ENCODE measurements at regions not wholly inside any gene's neighbourhood (a gene's known extent, or its start where the extent isn't known, plus 50 kb on each side); places are given as distances from the start of the nearest gene placed in this dataset.

DNA sequence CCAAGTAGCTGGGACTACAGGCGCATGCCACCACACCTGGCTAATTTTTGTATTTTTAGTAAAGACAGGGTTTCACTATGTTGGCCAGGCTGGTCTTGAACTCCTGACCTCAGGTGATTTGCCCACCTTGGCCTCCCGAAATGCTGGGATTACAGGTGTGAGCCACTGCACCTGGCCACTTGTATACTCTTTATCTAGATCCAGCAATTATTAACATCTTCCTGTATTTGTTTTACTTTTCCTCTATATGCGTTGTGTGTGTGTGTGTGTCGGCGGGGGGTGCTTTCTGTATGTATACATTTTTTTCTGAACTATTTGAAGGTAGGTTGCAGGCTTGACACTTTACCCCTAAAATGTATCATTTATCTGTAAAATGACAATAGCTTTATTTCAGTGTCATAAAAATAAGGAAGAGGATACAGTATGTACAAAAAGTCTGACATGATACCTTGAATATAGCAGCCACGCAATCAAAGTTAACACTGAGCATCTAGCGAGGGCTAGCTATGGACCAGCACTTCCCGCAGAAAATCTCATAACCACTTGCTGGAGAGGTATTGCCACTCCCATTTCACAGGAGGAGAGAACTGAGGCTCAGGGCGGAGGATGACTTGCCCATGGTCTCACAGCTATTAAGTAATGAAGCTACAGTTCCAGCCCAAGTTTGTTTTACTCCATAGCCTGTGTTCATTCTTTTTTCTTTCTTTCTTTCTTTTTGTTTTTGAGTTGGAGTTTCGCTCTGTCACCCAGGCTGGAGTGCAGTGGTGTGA lies 251.3 kb downstream of the MYCN start:
- TF ChIP-seq, protein P1, sequence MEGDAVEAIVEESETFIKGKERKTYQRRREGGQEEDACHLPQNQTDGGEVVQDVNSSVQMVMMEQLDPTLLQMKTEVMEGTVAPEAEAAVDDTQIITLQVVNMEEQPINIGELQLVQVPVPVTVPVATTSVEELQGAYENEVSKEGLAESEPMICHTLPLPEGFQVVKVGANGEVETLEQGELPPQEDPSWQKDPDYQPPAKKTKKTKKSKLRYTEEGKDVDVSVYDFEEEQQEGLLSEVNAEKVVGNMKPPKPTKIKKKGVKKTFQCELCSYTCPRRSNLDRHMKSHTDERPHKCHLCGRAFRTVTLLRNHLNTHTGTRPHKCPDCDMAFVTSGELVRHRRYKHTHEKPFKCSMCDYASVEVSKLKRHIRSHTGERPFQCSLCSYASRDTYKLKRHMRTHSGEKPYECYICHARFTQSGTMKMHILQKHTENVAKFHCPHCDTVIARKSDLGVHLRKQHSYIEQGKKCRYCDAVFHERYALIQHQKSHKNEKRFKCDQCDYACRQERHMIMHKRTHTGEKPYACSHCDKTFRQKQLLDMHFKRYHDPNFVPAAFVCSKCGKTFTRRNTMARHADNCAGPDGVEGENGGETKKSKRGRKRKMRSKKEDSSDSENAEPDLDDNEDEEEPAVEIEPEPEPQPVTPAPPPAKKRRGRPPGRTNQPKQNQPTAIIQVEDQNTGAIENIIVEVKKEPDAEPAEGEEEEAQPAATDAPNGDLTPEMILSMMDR (conservative IDR thresholded peaks at IDR 0.05; ENCODE audit: control insufficient read depth, insufficient read depth, low read depth, low read length) = no peak
- no peak overlapping the region for H3K4me3 ChIP-seq (ENCODE audit: control insufficient read depth, low read depth, low read length)
- DNase-seq (ENCODE audit: low read depth) = no peak

DNA sequence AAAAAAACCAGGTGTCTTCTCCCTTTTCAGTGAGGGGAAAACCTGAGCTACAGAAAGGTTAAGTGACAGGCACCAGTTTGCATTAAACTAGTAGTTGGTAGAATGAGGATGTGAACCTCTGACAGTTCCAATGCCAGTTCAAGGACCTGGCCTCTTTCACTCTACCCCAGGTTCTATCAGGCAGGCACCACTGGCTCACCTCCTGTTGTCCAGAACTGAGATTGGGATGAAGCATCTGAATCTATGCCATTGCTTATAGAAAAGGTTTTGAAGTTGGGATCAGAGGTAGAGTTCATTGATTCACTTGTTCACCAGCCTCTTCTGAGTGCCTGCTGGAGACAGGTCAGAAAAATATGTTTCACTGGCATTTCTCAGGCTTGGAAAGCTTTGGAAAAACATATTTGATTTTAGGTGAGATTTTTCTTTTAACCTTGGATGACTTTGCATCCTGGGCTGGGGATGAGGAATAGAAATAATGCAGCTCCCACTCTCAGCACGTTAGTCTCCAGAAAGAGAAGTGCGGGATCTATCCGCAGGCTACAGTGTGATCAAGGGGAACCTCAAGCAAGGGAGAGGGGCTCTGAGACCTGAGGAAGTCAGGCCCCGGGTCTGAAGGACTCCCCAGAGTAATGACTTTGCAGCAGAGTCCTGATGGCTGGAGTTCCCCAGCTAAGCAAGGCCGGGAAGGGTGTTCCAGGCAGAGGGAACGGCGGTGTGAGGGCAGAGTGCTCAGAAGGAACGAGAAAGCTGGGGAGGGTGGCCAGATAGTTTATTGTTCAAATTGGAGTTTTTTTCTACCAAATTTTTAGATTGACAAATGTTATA lies 250.3 kb downstream of the MYCN start:
- no peak overlapping the region for H3K4me3 ChIP-seq (ENCODE audit: control insufficient read depth, low read depth, low read length)
- TF ChIP-seq, protein P1 (conservative IDR thresholded peaks at IDR 0.05; ENCODE audit: control insufficient read depth, insufficient read depth, low read depth, low read length) = no peak
- no peak for DNase-seq (ENCODE audit: low read depth)

DNA sequence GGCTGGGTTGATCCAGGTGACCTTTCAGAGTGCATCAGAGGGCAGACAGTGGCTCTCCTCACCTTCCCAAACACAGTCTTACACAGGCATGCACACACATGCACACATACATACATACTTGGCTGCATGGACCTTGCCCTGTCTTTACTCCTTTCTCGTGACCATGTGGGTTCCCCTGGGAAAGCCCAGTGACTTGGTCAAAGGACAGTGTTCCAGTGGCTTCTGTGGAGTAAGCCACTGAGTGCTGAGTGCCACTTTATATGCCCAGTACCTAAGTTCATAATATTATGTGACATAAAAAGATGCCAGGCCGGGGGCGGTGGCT lies 249.4 kb downstream of the MYCN start:
- no peak for DNase-seq (ENCODE audit: low read depth)
- H3K4me3 ChIP-seq (ENCODE audit: control insufficient read depth, low read depth, low read length) = no peak overlapping the region
- TF ChIP-seq, protein P1 (conservative IDR thresholded peaks at IDR 0.05; ENCODE audit: control insufficient read depth, insufficient read depth, low read depth, low read length) = no peak

DNA sequence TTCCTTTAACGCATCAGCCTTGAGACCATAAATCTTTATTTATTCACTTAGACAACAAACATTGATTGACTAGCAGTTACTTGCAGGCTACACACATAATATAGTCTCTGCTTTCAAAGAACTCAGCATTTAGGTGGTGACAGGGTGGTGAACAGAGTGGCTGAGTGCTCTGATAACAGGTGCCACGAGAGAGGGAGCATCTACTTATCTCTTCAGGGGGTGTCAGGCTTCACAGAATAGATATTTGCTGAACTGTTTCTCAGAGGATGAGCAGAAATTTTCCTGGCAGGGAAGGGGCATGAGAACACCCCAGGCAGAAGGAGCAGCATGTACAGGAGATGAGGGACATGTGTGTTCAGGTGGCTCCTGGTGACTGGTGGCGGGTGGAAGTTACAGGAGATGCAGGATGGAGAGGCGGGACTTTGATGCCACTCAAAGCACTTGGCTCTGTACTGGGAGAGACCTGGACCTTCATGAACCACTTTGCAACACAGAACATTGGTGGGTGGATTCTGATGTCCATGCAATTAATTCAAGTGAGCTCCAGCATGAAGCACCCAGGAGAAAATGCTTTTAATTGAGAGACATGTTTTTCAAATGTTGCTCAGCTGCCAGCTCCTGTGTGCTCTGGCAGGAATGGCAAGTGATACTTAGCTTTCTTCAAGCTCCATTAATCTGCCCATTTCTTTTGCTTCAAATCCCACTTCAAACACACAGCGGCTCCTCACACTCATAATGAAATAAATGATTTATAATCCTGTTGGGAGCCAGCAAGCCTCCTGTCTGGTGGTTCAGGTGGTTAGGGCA lies 248.9 kb downstream of the MYCN start:
- TF ChIP-seq, protein P1 (conservative IDR thresholded peaks at IDR 0.05; ENCODE audit: control insufficient read depth, insufficient read depth, low read depth, low read length) = no peak
- H3K4me3 ChIP-seq (ENCODE audit: control insufficient read depth, low read depth, low read length) = no peak overlapping the region
- no peak for DNase-seq (ENCODE audit: low read depth)

DNA sequence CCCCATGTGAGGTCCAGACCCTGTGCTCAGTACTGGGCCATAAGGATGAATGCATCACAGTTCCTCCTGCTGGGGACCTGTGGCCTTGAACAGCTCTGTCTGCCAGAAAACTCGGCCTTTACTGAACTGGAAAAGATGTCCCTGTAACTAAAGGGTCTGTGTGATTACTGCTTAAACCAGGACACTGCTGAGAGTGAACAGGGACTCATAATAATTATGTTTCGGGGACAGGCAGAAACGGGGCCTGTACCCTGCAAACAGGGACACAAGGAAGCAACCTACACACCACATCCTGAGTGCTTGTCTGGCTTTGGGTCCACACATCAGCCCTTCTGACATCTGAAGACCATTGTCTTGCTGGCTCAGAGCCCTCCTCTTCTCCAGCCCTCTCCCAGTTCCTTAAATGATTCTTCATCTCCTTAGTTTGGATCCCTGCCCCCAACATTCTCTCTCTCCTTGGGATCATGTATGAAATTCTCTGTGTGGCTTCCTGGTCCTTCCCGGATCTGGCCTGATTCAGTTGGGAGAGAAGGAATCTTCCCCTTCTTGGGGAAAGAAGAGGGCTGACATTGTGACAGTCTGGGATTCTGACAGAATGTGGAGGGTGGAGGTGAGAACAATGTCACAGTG lies 248.0 kb downstream of the MYCN start:
- TF ChIP-seq, protein P1 (conservative IDR thresholded peaks at IDR 0.05; ENCODE audit: control insufficient read depth, insufficient read depth, low read depth, low read length) = no peak
- no peak for DNase-seq (ENCODE audit: low read depth)
- no peak overlapping the region for H3K4me3 ChIP-seq (ENCODE audit: control insufficient read depth, low read depth, low read length)

DNA sequence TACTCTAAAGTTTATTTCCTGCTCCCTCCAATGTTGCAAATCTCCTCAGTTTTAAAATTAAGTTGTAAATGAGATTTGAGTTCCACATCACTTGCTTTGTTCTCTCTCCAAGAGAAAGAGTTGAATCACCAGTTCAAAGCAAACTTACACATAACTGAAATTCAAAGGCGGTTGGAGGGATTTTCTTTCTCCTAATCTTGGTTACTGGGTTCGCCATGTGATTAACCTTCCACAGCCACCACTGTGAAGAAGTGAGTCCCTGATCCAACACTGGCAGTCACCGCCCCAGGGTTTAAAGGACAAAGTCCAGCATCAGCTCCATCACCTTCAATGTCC lies 247.1 kb downstream of the MYCN start:
- no peak overlapping the region for H3K4me3 ChIP-seq (ENCODE audit: control insufficient read depth, low read depth, low read length)
- TF ChIP-seq, protein P1 (conservative IDR thresholded peaks at IDR 0.05; ENCODE audit: control insufficient read depth, insufficient read depth, low read depth, low read length) = no peak
- no peak for DNase-seq (ENCODE audit: low read depth)
